MM.1S (cell line): ENCODE measurements at regions not wholly inside any gene's neighbourhood (a gene's known extent, or its start where the extent isn't known, plus 50 kb on each side); places are given as distances from the start of the nearest gene placed in this dataset.

Experiments
- DNase-seq: peaks from one replicate; pipeline ENCODE4 v3.0.0-alpha.2; 2015
- H2AFZ ChIP-seq: fragments of 300-600 bp; sonication (generic); 2 replicates; pipeline ENCODE4 v1.6.0; 2016; ENCODE audit warnings: antibody characterized with exemption, low read length
- H3F3A ChIP-seq: fragments of 300-600 bp; sonication (generic); 2 replicates; pipeline ENCODE4 v1.6.1; 2016; ENCODE audit warnings: mild to moderate bottlenecking, antibody characterized with exemption, low read length, moderate library complexity, mixed read lengths; ENCODE audit not compliant: insufficient read depth
- H3K27ac ChIP-seq: fragments of 300-600 bp; sonication (generic); 2 replicates; pipeline ENCODE4 v1.5.1; 2016; ENCODE audit warnings: mild to moderate bottlenecking, low read length
- H3K27me3 ChIP-seq: fragments of 300-600 bp; sonication (generic); replicated peaks from 2 replicates; pipeline ENCODE4 v1.6.0; 2016; ENCODE audit warnings: low read length; ENCODE audit not compliant: insufficient read depth
- H3K36me3 ChIP-seq: fragments of 300-600 bp; sonication (generic); replicated peaks from 2 replicates; pipeline ENCODE4 v1.6.1; 2016; ENCODE audit warnings: mild to moderate bottlenecking, low read length, mixed read lengths; ENCODE audit not compliant: insufficient read depth
- H3K4me1 ChIP-seq: fragments of 300-600 bp; sonication (generic); 2 replicates; pipeline ENCODE4 v1.6.1; 2016; ENCODE audit warnings: low read length, mixed read lengths
- H3K4me2 ChIP-seq: fragments of 300-600 bp; sonication (generic); 2 replicates; pipeline ENCODE4 v1.6.0; 2016; ENCODE audit warnings: low read depth, low read length
- H3K4me3 ChIP-seq: fragments of 300-600 bp; sonication (generic); 2 replicates; pipeline ENCODE4 v1.5.1; 2016; ENCODE audit warnings: low read length, mixed read lengths
- H3K79me2 ChIP-seq: fragments of 300-600 bp; sonication (generic); 2 replicates; pipeline ENCODE4 v1.6.1; 2016; ENCODE audit warnings: mixed run types, low read length, mixed read lengths
- H3K9ac ChIP-seq: fragments of 300-600 bp; sonication (generic); 2 replicates; pipeline ENCODE4 v1.6.1; 2016; ENCODE audit warnings: low read length, mixed read lengths
- H3K9me2 ChIP-seq: fragments of 300-600 bp; sonication (generic); replicated peaks from 2 replicates; pipeline ENCODE4 v1.6.1; 2016; ENCODE audit warnings: mild to moderate bottlenecking, low read length, mixed read lengths; ENCODE audit not compliant: insufficient read depth
- H3K9me3 ChIP-seq: fragments of 300-600 bp; sonication (generic); replicated peaks from 2 replicates; pipeline ENCODE4 v1.6.1; 2016; ENCODE audit warnings: mild to moderate bottlenecking, low read length, mixed read lengths; ENCODE audit not compliant: insufficient read depth
- H4K20me1 ChIP-seq: fragments of 300-600 bp; sonication (generic); 2 replicates; pipeline ENCODE4 v1.6.1; 2016; ENCODE audit warnings: mild to moderate bottlenecking, low read length, moderate library complexity, mixed read lengths; ENCODE audit not compliant: insufficient read depth
- EZH2 ChIP-seq: fragments of 300-600 bp; sonication (generic); optimal IDR thresholded peaks from 2 replicates; pipeline ENCODE3; 2017; ENCODE audit warnings: low read depth, mild to moderate bottlenecking, antibody characterized with exemption, low read length, mixed read lengths
- EZH2phosphoT487 ChIP-seq: fragments of 300-600 bp; sonication (generic); IDR thresholded peaks from 2 replicates; pipeline ENCODE4 v1.6.1; 2018; ENCODE audit warnings: antibody characterized with exemption, low read length
- TF ChIP-seq, protein P1 (sequence below): fragments of 300-600 bp; sonication (generic); IDR thresholded peaks from 2 replicates; pipeline ENCODE4 v1.5.1; 2016; ENCODE audit warnings: antibody characterized with exemption, low read length, mixed read lengths

DNA sequence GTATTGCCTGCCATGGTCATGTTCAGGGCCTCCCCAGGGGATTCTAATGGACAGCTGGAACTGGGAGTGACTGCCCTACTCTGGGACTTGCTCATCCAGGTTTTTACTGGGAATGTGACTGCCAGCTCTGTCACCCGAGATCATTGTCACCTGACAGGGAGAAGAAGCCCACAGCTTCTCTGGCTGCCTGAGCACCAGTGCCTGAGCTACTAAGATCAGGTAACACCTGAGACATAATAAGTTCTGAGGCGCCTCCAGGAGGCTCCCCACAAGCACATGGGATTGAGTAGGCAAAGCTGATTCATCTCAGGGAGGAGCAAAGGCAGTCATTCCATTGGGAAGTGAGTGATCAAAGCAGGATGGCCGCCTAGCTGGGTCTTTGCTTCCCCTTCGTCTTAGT, 84.2 kb upstream of the GALNT18 start:
- Histone ChIP-seq H3K79me2 (no peaks in the 10 kb centered on the region), H3F3A (no peaks in the 10 kb centered on the region), H3K27me3 (no peaks in the 10 kb centered on the region), H4K20me1 (no peaks in the 10 kb centered on the region), H3K4me1 (no peaks in the 10 kb centered on the region), H3K36me3 (no peaks in the 10 kb centered on the region), H3K4me3 (no peak overlapping the region), H2AFZ (no peak overlapping the region), H3K4me2 (no peak overlapping the region), H3K9me2 (no peaks in the 10 kb centered on the region), H3K27ac (no peak overlapping the region), H3K9me3 (no peaks in the 10 kb centered on the region), H3K9ac (no peak overlapping the region)
- TF ChIP-seq EZH2 (no peak), EZH2phosphoT487 (no peak)
- TF ChIP-seq, protein P1, sequence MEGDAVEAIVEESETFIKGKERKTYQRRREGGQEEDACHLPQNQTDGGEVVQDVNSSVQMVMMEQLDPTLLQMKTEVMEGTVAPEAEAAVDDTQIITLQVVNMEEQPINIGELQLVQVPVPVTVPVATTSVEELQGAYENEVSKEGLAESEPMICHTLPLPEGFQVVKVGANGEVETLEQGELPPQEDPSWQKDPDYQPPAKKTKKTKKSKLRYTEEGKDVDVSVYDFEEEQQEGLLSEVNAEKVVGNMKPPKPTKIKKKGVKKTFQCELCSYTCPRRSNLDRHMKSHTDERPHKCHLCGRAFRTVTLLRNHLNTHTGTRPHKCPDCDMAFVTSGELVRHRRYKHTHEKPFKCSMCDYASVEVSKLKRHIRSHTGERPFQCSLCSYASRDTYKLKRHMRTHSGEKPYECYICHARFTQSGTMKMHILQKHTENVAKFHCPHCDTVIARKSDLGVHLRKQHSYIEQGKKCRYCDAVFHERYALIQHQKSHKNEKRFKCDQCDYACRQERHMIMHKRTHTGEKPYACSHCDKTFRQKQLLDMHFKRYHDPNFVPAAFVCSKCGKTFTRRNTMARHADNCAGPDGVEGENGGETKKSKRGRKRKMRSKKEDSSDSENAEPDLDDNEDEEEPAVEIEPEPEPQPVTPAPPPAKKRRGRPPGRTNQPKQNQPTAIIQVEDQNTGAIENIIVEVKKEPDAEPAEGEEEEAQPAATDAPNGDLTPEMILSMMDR = no peak
- no peak for DNase-seq

DNA sequence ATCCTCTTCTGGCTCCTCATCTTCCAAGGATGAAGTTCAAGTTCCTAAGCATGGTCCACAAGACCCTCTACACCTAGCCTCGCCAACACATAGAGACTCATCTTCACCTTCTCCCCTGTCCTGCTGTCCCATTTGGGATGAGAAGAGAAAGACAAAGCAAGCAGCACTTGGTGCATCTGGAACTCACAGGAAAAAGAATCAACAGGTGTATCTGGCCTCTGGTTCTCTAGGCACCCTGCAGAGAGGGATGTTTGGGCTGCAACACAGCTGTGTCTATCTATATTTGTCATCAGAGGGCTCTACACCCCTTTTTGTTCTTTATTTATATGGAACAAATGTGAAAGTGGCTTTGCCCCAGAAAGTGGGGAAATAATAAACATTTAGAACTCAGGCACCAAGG, 82.1 kb upstream of the GALNT18 start:
- Histone ChIP-seq H3K4me1 (no peaks in the 10 kb centered on the region), H3K4me3 (no peak overlapping the region), H3K27ac (no peak overlapping the region), H3K36me3 (no peaks in the 10 kb centered on the region), H3F3A (no peaks in the 10 kb centered on the region), H3K79me2 (no peaks in the 10 kb centered on the region), H3K27me3 (no peaks in the 10 kb centered on the region), H3K9me2 (no peaks in the 10 kb centered on the region), H3K9me3 (no peaks in the 10 kb centered on the region), H2AFZ (no peak overlapping the region), H3K4me2 (no peak overlapping the region), H4K20me1 (no peaks in the 10 kb centered on the region), H3K9ac (no peak overlapping the region)
- DNase-seq = no peak
- TF ChIP-seq EZH2phosphoT487 = no peak
- no peak for TF ChIP-seq EZH2
- TF ChIP-seq, protein P1 = no peak

DNA sequence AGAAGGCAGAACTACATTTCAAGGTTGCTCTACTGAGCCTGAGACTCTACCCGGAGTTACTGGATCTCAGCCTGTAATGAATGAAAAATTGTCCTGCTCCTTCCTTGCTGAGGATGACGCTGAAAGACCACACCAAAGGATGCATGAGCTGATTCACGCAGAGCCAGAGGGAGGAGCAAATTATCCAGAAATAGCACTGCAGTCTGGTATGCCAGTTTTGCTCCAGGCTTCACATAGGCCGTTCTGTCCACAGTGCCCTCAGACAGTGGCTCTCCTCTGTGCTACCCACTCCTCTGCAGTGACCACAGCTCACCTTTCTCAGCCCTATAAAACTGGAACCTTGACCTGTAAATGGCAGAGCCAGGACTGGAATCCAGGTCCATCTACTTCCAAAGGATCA, 79.3 kb upstream of the GALNT18 start:
- Histone ChIP-seq H3K27me3 (no peaks in the 10 kb centered on the region), H3K36me3 (no peaks in the 10 kb centered on the region), H3K9me2 (no peaks in the 10 kb centered on the region), H3K4me2 (no peak overlapping the region), H3K79me2 (no peaks in the 10 kb centered on the region), H3K9ac (no peak overlapping the region), H4K20me1 (no peaks in the 10 kb centered on the region), H3F3A (no peaks in the 10 kb centered on the region), H3K9me3 (no peaks in the 10 kb centered on the region), H2AFZ (no peak overlapping the region), H3K4me3 (no peak overlapping the region), H3K4me1 (no peaks in the 10 kb centered on the region), H3K27ac (no peak overlapping the region)
- TF ChIP-seq EZH2 = no peak
- TF ChIP-seq, protein P1 = no peak
- TF ChIP-seq EZH2phosphoT487 = no peak
- no peak for DNase-seq
